Panc1 (cell line): ENCODE measurements at regions not wholly inside any gene's neighbourhood (a gene's known extent, or its start where the extent isn't known, plus 50 kb on each side); places are given as distances from the start of the nearest gene placed in this dataset.

ENCODE experiments used
- ATAC-seq: fragments of 200-7000 bp; cut with Tn5 transposase; 2 replicates; pipeline ENCODE4 v1.9.1; 2020; ENCODE audit warnings: mild to moderate bottlenecking, moderate library complexity
- BruUV-seq: library from RNA; stranded (reverse); fragments of 400-500 nt; replicated peaks from 2 replicates; lab custom pipeline; 2021; lab: Mats Ljungman, UMichigan
- CTCF ChIA-PET: fragments of 300-600 bp; sonication (Branson Sonifier 250); formaldehyde crosslinking; loops from one replicate; lab custom pipeline; 2022; ENCODE audit warnings: antibody characterized with exemption; lab: Charles Lee
- POLR2A ChIA-PET: fragments of 300-600 bp; sonication (Branson Sonifier 250); formaldehyde crosslinking; loops from one replicate; lab custom pipeline; 2022; ENCODE audit warnings: antibody characterized with exemption; lab: Charles Lee
- DNase-seq: peaks from one replicate; pipeline ENCODE4 v3.0.0-alpha.2; 2010; ENCODE audit warnings: low read depth, low spot score
- H3K27ac ChIP-seq: 2 replicates; pipeline ENCODE4 v1.5.1; 2011; ENCODE audit warnings: mild to moderate bottlenecking, low read length, inconsistent platforms
- H3K27me3 ChIP-seq: fragments of 200-500 bp; sonication (Bioruptor generic); 2 replicates; pipeline ENCODE4 v1.6.0; 2014; ENCODE audit warnings: low read length, inconsistent platforms; ENCODE audit not compliant: control insufficient read depth, insufficient read depth
- H3K36me3 ChIP-seq: fragments of 200-500 bp; sonication (Bioruptor generic); 2 replicates; pipeline ENCODE4 v1.5.1; 2014; ENCODE audit warnings: inconsistent platforms, mild to moderate bottlenecking, low read length, moderate library complexity; ENCODE audit not compliant: control insufficient read depth, insufficient read depth
- H3K4me1 ChIP-seq: 2 replicates; pipeline ENCODE4 v1.5.1; 2011; ENCODE audit warnings: inconsistent platforms, mild to moderate bottlenecking, low read length, moderate library complexity; ENCODE audit not compliant: control insufficient read depth, insufficient read depth
- H3K4me3 ChIP-seq, 2 experiments: 2 replicates each; pipeline ENCODE4 v1.5.1; 2011 to 2012; ENCODE audit warnings: low read depth in 2 of 2, low read length in 2 of 2, mild to moderate bottlenecking in 2 of 2, inconsistent platforms in 1 of 2, moderate library complexity in 1 of 2
- H3K9me3 ChIP-seq: fragments of 200-500 bp; sonication (Bioruptor generic); 2 replicates; pipeline ENCODE4 v1.5.1; 2014; ENCODE audit warnings: low read depth, mild to moderate bottlenecking, inconsistent platforms, low read length, moderate library complexity; ENCODE audit not compliant: control insufficient read depth, insufficient read depth
- CTCF ChIP-seq: fragments of 450-650 bp; IDR thresholded peaks from 2 replicates; pipeline ENCODE4 v1.5.1; 2017; ENCODE audit warnings: mild to moderate bottlenecking
- POLR2AphosphoS5 ChIP-seq: IDR thresholded peaks from 2 replicates; pipeline ENCODE4 v1.6.1; 2012; ENCODE audit warnings: mild to moderate bottlenecking, low read depth, low read length, moderate library complexity
- REST ChIP-seq, 2 experiments: IDR thresholded peaks; 2 replicates each; pipeline ENCODE4 v1.6.1; 2011 to 2012; ENCODE audit warnings: low read depth in 2 of 2, control low read depth in 1 of 2, low read length in 1 of 2, mild to moderate bottlenecking in 1 of 2, moderate library complexity in 1 of 2; ENCODE audit not compliant: insufficient read depth in 1 of 2
- SIN3A ChIP-seq: IDR thresholded peaks from 2 replicates; pipeline ENCODE4 v1.6.1; 2012; ENCODE audit warnings: low read depth, mild to moderate bottlenecking, low read length, moderate library complexity, borderline replicate concordance; ENCODE audit not compliant: insufficient read depth
- TCF7L2 ChIP-seq: IDR thresholded peaks from 2 replicates; pipeline ENCODE4 v1.6.1; 2011; ENCODE audit warnings: mild to moderate bottlenecking, low read depth, low read length, inconsistent platforms
- in situ Hi-C: cut with HindIII; loops from 2 replicates; pipeline ENCODE4 v1.10.0; 2016; ENCODE audit warnings: low sequenced_read_pairs, low pct_unique_long_range_greater_than_20kb
- intact Hi-C: fragments of 100-400 bp; cut with micrococcal nuclease; formaldehyde crosslinking; loops from one replicate; pipeline ENCODE4 v1.10.0; 2022; ENCODE audit not compliant: unreplicated experiment

- ATAC-seq (no peak), DNase-seq (no peak)
- in situ Hi-C loops (no loop called here), intact Hi-C loops (no loop called here)
- no peaks in the 10 kb centered on the region for H3K4me1 ChIP-seq
- POLR2A ChIA-PET: no interaction called here
- TF ChIP-seq POLR2AphosphoS5: no peak
- TF ChIP-seq SIN3A: no peak
- no peak for TF ChIP-seq TCF7L2
- TF ChIP-seq CTCF: no peak
- TF ChIP-seq REST (IDR thresholded peaks at IDR 0.05; ENCODE audit: insufficient read depth in 1 of 2, low read depth in 2 of 2, low read length in 1 of 2): no peak
- H3K27ac ChIP-seq: no peak overlapping the region
- CTCF ChIA-PET: no interaction called here
- H3K27me3 ChIP-seq: no peaks in the 10 kb centered on the region
- H3K9me3 ChIP-seq: no peaks in the 10 kb centered on the region
- BruUV-seq: no TSS peak
- H3K4me3 ChIP-seq: no peak overlapping the region
- H3K36me3 ChIP-seq: no peaks in the 10 kb centered on the region
These were observed 608.2 kb upstream of the CCDC54 start for GRCh38 chr3:106768941-106769480.

GRCh38 chr3:106773795-106774194 is 603.4 kb upstream of the CCDC54 start:
- Histone ChIP-seq H3K9me3 (peaks cover 9% of the 10 kb centered on the region), H3K4me1 (no peaks in the 10 kb centered on the region), H3K4me3 (no peak overlapping the region), H3K27me3 (no peaks in the 10 kb centered on the region), H3K36me3 (no peaks in the 10 kb centered on the region), H3K27ac (no peak overlapping the region)
- BruUV-seq: no TSS peak
- ATAC-seq: no peak
- TF ChIP-seq REST (IDR thresholded peaks at IDR 0.05; ENCODE audit: insufficient read depth in 1 of 2, low read depth in 2 of 2, low read length in 1 of 2) (no peak), TCF7L2 (no peak), CTCF (no peak), SIN3A (no peak), POLR2AphosphoS5 (no peak)
- ChIA-PET POLR2A (no interaction called here), CTCF (no interaction called here)
- intact Hi-C loops (no loop called here), in situ Hi-C loops (no loop called here)
- no peak for DNase-seq
